NCI-H524 treated with DMSO at 0.1 percent for 48 hours (cell line): ENCODE measurements at regions not wholly inside any gene's neighbourhood (a gene's known extent, or its start where the extent isn't known, plus 50 kb on each side); places are given as distances from the start of the nearest gene placed in this dataset.
"Not testable (repeated sequence)": the region's sequence is repeated elsewhere in the genome, so short reads cannot be mapped to it uniquely, and the experiment has no call there.

Source experiments
- DNase-seq: peaks from one replicate; lab custom pipeline; 2025; lab: John Stamatoyannopoulos, UW

DNA sequence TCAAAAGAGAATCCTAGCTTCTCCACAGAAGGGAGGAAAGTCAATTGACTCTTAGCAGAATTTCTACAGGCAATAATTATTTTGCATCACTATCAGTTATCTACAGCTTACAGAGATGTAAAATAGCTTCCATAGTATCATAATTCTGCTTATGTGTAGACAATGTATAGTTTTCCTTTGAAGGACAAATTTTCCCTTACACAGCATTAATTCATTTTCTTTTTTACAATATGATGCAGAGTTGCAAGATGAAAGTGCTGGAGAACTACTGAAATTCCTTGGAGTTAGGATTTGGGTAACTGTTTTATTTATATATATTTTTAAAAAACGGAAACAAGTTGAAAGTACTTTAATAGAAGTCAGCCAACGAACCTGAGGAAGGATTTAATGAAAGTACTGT is 111.0 kb upstream of the CPHXL start:
- DNase-seq, result no peak

DNA sequence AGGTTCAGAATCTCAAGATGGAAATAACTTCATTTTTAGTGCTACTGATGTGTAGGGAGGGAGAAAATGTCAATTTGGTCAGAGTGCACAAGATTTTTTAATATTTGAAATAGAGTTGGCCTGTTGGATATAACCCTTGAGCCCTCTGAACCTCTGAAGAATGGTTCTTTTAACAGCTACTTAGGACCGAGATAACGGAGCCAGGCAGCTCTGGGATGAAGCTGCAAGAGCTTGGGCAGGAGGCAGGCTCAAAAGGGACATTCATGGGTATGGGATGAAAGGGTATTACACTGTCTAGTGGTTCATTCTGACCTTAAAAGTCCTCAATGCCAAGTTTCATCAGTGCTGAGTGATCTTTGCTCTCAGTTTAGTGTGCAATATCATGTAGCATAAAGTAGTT is 111.4 kb upstream of the CPHXL start:
- no peak for DNase-seq

DNA sequence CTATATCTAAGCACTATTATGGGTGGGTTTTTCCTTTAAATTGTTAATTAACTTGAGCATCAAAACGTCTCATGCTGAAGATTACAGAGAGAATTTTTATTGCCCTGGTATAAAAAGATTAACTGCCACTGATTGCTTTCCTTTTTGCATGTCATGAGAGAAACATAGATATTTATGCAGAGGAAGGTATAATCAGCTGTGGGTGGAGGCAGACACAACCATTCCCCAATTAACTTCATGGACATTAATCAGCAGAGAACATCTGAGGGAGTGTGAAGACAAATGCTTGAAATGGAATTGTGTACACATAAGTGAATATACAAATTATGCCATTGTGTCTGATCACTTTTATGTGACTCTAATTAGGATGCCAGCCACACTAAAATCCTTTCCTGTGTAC is 115.2 kb upstream of the CPHXL start:
- DNase-seq, result no peak

DNA sequence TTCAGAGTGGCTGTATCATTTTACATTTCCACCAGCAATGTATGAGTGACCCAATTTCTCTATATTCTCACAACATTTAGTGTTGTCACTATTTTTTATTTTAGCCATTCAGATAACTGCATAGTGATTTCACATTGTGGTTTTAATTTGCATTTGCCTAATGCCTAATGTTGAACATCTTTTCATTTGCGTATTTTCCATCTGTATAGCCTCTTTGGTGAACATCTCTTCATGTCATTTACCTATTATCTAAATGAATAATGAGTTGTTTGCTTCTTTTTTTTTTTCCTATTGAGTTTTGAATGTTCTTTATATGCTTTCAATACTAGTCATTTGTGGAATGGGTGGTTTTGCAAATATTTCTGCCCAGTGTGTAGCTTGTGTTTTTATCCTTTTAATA is 120.9 kb upstream of the CPHXL start:
- DNase-seq, result no peak

DNA sequence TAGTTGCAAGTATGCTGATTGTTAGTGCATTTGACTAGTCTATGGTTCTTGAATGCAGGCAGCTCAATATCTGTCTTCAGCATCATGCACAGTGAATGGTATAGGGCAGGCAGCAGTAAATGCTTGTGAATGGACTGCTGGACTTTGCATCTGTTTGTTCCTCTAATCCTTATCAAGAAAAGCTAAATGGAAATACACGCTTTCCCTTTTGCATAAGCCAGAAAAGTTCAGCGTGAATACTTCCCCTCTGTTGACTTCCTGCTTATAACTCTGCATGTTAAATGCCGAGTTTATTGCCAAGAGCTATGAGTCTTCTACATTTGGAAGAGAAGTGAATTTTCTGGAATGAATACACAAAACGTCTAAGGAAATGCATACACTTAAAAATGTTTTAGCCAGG is 127.9 kb upstream of the CPHXL start:
- DNase-seq, result no peak

DNA sequence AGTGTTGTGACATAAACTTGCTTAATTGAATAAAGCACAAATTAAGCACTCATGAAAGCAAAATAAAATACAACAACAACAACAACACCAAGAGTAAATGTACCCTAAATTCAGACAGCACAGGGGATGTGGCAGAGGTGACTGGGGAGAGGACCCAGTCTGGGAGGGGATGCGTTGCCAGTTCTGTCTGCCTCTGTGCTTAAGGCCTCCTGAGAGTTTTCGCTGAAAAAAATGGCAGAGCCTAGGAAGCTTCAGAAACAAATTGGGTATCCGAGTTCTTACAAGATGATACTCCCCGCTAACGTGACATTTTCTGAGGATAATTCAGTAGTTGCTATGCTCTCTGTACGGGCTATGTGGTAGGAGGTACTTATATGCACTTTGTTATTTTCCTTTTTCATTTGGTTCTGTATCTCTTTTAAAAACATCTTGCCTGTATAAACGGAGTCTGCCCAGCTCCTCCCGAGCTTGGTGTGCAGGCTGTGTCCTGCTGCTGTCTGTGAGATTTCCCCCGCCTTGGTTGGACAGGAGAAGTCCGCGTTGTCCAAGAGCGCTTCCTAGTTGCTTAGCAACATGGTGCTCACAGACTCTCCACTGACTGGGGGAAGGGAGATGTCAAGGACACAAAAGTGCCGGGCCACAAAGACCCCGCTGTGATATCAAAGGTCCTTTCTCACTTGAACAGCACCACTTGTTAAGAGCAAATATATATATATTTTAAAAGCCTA is 134.2 kb upstream of the CPHXL start:
- DNase-seq, result peak; percentile 65

DNA sequence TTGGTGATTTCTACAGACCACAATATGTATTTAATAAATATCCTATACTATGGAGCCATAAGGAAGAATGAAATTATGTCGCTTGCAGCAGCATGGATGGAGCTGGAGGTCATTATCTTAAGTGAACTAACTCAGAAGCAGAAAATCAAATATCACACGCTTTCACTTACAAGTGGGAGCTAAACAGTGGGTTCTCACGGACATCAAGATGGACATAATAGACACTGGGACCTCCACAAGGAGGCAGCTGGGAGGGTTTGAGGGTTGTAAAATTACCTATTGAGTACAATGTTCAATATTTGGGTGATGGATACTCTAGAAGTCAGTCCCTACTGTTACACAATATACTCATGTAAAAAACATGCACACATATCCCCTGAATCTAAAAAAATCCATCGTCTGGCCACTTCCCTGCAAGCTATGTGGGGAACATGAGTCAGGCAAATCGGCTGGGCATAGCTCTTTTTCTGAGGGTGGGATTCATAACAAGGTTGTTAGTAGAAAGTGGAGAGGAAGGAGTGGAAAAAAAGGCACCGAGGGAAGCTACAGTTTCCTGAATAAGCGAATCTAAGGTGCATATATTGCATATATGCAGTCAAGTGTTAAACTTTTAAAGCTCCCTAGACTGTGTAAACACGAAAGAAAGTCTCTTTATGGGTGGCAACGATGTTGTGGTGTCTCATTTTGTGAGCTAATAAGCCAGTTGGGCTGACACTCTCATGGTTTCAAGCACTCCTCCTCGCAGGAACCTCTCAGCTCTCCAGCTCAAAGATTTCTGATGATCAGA is 135.2 kb upstream of the CPHXL start:
- no peak for DNase-seq

DNA sequence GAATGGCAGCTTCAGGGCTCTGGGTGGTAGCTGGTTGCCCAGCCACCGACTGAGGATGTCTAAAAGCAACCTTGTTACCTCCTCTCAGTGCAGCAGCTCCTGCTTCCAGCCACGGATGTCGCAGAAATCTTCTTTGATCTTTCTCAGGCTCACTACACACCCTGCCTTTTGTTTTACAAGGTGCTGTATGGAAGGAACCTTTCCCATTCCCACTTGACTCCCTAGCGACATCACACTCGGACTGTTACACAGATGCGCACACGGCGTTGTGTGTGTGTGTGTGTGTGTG is 135.8 kb upstream of the CPHXL start:
- DNase-seq, result no peak

DNA sequence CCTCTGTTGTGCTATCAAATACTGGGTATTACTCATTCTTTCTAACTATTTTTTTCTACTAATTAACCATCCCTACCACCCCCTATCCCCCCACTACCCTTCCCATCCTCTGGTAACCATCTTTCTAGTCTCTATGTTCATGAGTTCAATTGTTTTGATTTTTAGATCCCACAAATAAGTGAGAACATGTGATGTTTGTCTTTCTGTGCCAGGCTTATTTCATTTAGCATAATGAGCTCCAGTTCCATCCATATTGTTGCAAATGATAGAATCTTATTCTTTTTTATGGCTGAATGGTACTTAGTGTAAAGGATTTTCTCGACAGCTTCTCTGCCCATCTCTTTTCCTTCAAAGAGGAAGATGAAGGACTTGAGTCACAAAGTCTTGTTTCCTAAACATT is 138.0 kb upstream of the CPHXL start:
- no peak for DNase-seq

DNA sequence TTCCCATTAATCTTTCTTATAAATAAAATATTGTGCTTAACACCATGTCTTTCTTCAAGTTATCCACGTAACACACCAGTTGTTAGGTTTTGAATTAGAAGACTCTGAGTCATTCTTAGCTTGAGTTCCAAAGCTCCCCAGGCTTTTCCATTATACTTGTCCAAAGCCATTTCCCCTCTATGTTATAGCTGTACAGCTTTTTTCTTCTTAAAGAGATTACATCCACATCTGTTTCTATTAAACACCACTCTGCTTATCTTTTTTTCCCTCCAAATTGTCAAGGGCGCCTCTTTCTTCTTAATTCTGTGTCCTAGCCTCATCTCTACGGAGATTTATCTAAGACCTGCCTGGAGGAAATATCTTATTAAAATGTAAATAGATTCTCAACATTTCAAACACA is 139.4 kb upstream of the CPHXL start:
- DNase-seq, result no peak

DNA sequence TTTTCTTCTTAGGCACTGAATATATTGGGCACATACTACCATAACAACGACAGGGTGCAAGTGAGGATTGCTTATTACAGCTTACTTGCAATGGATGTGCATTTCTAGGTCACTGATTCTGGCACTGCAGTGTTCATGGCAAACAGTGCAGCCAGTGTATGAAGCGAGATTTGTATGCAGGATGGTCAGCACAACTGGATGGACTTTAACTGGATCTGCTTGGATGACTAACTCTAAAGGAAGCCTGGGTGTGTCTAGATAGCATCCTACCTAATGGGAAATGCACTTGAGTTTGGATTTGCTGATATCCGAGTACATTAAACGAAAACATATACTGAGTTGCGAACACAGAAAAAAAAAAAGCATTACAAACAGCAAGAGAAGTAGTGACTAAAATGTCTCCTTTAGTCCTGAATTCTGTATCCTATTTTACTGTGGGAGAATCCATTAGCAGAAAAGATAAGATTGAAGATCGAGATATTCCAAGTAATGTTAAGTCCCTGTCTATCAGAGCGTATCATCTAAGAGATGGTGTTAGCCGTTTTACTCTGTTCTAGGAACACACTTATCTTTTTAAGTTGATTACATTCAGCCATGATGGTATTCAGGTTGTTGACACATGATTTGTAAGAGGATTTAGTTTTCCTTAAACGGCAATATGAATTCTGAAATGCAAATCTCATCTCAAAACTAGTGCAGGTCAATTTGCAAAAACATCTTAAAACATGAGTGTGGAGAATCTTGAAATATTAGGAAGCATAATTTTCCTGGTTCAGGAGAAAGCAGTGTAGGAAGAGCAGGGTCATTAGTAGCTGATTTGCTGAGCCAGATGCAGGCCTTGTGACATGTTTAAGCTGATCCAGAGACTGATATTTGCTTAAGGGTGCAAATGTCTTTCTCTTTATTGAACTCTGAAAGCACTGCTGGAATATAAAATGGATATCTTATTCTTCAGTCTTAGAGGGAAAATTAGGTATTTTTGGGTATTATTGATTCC is 142.6 kb upstream of the CPHXL start:
- DNase-seq, result no peak

DNA sequence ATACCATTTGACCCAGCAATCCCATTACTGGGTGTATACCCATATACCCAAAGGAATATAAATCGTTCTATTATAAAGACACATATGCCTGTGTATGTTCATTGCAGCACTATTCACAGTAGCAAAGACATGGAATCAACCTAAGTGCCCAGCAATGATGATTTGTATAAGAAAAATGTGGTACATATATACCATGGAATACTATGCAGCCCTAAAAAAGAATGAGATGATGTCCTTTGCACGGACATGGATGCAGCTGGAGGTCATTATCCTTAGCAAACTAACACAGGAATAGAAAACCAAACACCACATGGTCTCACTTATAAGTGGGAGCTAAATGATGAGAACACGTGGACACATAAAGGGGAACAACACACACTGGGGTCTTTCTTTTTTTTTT is 155.0 kb upstream of the CPHXL start:
- not testable (repeated sequence) for DNase-seq

DNA sequence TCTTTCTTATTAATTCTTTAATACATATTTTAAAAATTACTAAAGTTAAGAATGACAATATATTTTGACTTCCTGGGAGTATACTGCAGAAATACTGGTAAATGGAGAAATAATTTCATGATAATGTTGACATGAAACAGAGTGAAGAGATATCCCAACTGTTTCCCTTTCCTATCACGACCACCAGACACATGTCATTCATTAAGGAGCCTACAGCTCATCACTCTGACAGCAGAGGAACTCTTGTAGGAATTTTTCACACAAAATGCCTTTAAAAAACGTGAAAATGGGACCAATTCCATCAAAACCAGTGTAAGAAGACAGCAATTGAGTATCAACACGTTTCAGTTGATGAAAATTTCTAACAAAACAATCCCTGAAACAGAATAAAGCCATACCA is 172.9 kb upstream of the CPHXL start:
- no peak for DNase-seq

DNA sequence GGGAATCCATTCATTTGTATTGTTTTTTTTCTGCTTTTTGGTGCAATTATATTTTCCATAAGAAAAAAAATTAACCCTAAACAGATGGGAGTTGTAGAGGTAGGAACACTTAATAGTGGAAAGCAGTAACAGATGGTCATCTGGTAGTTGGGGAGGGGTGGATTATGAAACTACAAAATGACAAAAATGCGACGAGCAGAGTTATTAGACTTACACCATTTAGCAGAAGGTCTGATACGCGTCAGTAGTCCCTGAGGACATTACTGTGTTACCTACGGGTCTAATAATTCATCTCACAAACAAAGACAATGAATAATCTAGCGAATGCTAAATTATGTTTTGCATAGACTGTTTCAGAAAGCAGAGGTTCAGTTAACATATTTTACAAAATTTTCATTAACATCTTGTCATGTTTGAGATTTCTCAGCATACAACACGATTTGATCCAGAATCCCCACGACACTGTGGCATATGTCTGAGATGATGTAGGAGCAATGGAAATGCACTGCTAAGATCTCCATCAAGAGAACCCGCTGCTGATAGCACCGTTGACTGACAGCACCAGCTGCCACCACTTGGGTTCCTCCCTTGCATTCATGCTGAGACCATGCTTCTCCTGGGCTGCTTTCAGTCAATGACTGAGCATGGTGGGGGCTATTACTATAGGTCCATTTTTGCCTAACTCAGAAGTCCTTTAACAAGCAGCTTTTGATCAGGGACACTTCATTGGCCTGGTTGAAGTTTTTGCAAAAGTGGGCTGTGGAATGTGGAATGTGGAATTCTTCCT is 182.2 kb upstream of the CPHXL start:
- DNase-seq, result peak; percentile 98

DNA sequence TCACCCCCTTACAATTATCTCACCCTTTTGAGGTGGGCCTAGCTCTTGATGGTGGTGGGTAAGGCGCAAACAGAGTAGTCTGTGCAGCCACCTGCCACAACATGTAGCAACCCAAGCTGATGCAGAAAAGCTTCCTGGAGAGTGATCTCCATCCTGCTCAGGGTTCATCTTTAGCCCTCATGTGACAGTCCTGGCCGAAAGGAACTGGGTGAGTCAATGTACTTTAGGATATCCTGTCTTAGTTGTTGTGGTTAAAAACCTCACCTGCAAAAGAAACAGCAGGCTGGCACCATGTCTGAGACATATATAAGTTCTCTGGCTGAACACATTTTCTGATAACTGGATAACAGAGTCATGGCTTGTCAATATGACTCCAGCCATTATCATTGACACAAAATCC is 183.5 kb upstream of the CPHXL start:
- DNase-seq, result no peak

DNA sequence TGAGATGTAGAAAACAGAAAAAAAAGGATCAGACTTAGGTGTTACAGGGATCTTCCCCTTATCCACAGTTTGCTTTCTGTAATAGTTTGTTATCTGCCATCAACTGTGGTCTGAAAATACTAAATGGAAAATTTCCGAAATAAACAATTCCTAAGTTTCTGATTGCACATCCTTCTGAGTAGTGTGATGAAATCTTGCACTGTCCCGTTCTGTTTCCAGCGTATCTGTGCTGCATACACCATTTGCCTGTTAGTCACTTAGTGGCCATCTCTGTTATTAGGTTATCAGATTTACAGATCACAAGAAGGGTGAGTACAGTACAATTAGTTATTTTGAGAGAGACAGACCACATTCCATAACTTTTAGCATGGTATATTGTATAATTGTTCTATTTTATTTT is 185.6 kb upstream of the CPHXL start:
- no peak for DNase-seq

DNA sequence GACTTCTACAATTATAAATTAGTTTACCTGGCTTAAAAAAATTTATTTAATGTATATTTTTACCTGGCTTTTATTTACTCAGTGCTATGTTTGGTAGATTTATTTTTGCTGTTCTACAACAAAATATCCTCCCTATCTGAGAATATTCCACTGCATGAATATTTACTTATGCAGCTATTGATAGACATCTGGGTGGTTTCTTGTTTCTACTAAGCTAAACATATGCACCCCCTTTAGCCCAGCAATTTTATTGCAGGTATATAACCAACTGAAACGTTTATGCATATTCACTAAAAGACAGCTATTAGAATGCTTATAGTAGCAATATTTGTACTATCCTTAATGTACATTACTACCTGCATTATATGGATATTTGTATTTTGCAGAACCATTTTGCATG is 187.7 kb upstream of the CPHXL start:
- no peak for DNase-seq

DNA sequence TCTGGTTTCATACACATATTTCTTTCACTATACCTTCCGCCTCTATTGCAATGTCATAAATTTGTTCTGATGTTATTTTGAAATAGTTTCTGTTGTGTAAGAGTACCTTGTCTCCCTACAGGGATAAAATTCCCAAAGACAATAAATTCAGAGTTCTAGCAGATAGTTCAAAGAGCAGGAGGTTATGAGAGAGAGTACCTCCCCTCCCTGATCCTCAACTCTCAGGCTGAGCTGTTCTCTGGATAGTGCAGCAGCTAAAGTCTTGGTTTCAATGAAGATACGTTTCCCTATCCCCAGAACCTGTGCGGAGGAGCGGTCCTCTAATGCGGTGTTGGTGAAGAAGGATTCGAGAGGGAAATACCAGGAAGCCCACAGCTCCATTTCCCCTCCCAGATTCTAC is 190.2 kb upstream of the CPHXL start:
- DNase-seq, result no peak

DNA sequence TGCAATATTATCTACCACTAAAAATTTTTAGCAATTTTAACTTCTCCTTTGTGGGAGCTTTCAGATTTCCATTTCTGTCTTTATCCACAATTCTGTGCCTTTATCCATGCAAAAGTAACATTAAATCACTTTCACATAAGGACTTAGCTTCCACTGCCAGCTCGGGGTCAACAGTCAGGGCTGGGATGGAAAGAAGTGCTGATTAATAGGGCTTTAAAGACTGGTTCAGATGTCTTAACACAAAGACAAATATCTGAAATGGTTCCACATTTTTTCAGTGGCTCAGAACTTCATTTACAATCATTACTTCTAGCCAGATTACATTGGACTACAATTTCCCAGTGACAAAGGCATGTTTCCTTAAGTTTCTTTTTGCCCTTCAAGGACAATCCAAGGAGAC is 191.8 kb upstream of the CPHXL start:
- DNase-seq, result no peak

DNA sequence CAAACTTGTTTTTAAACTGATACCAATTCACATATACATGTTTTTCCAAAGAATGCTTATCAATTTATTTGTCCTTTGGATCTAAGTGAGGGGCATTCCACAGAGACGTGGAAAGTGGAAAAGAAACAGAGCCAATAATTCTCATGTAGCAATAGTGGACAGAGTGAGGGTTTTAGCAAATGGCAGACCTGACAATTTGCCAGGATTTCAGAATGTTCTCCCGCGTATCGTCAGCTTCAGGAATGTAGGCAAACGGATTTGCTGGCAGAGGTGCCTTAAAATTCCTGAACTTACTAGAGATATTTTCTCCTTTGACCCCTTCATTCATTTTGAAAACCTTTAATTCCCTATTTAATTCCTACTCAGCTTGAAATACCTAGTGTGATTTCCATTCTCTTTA is 193.4 kb upstream of the CPHXL start:
- DNase-seq, result no peak

DNA sequence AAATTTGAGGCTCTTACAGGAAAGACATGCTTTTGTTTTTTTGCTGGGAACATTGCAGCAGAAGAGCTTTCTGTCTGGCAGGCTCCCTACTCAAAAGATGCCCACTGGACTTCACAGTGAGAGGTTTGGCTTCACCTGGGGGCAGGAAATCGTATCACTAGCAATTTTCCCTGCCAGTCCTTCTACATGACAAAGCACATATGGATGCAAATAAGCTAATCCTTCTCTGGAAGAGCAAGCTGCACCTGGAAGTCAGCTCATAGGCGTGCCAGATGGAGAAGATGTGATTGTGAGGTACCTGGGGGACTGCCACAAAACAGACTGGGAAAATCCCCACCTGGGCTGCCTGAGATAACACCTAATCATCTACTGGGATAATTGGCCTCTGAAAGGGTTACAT is 195.0 kb upstream of the CPHXL start:
- peak; percentile 27 for DNase-seq

DNA sequence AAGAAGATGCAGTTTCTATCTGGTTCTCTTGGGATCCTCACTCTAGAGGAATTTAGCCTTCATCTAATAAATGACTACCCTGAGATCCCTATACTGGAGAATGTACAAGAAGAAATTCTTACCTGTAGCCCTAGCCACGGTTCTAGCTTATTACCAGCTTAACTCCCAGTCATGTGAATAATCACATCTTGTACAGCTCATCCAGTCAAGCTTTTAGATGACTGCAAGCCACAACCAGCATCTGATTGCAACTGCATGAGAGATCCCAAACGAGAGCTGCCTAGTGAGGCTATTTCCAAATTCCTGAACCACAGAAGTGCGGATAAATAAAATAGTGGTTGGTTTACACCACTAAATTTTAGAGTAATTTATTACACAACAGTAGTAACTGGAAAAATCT is 196.0 kb upstream of the CPHXL start:
- DNase-seq, result no peak
